Nucleus accumbens (tissue), 56 donors: ENCODE measurements at regions not wholly inside any gene's neighbourhood (a gene's known extent, or its start where the extent isn't known, plus 50 kb on each side); places are given as distances from the start of the nearest gene placed in this dataset.
"Not testable (repeated sequence)": the region's sequence is repeated elsewhere in the genome, so short reads cannot be mapped to it uniquely, and the experiment has no call there.

Experiments
- DNase-seq, 56 donors: peaks; one replicate each; lab custom pipeline; 2025; lab: John Stamatoyannopoulos, UW

- DNase-seq, result no peak
Measured at GRCh38 chr4:160724063-160724462, 1439.7 kb downstream of the FSTL5 start.

GRCh38 chr4:160745126-160745525, 1418.7 kb downstream of the FSTL5 start:
- DNase-seq, result no peak

GRCh38 chr4:160746585-160746984, 1417.2 kb downstream of the FSTL5 start:
- DNase-seq, result not testable (repeated sequence)

- no peak for DNase-seq
Measured at GRCh38 chr4:160772668-160773067, 1391.1 kb downstream of the FSTL5 start.

- no peak for DNase-seq
Measured at GRCh38 chr4:160795216-160795615, 1368.6 kb downstream of the FSTL5 start.

- DNase-seq, result no peak
Measured at GRCh38 chr4:160808174-160808573, 1355.6 kb downstream of the FSTL5 start.

GRCh38 chr4:160809576-160809975, 1354.2 kb downstream of the FSTL5 start:
- DNase-seq, result no peak

- DNase-seq, result no peak
Measured at GRCh38 chr4:160810424-160810823, 1353.4 kb downstream of the FSTL5 start.

- DNase-seq, result no peak
Measured at GRCh38 chr4:160810941-160811340, 1352.9 kb downstream of the FSTL5 start.

- DNase-seq, result no peak
Measured at GRCh38 chr4:160811956-160812355, 1351.8 kb downstream of the FSTL5 start.

GRCh38 chr4:160814726-160815125, 1349.1 kb downstream of the FSTL5 start:
- no peak for DNase-seq

- no peak for DNase-seq
Measured at GRCh38 chr4:160818571-160818970, 1345.2 kb downstream of the FSTL5 start.

- no peak for DNase-seq
Measured at GRCh38 chr4:160819791-160820190, 1344.0 kb downstream of the FSTL5 start.

- no peak for DNase-seq
Measured at GRCh38 chr4:160824481-160824880, 1339.3 kb downstream of the FSTL5 start.

GRCh38 chr4:160825644-160826338, 1338.0 kb downstream of the FSTL5 start:
- no peak for DNase-seq

- DNase-seq, result no peak
Measured at GRCh38 chr4:160826339-160826679, 1337.5 kb downstream of the FSTL5 start.

GRCh38 chr4:160831165-160831922, 1332.5 kb downstream of the FSTL5 start:
- no peak for DNase-seq

GRCh38 chr4:160835789-160836188, 1328.0 kb downstream of the FSTL5 start:
- no peak for DNase-seq

GRCh38 chr4:160836431-160836830, 1327.4 kb downstream of the FSTL5 start:
- DNase-seq, result no peak

- DNase-seq, result no peak
Measured at GRCh38 chr4:160846121-160846520, 1317.7 kb downstream of the FSTL5 start.

- no peak for DNase-seq
Measured at GRCh38 chr4:160847228-160847627, 1316.6 kb downstream of the FSTL5 start.

GRCh38 chr4:160848489-160848888, 1315.3 kb downstream of the FSTL5 start:
- DNase-seq, result no peak
